BE2C (cell line): ENCODE measurements at regions not wholly inside any gene's neighbourhood (a gene's known extent, or its start where the extent isn't known, plus 50 kb on each side); places are given as distances from the start of the nearest gene placed in this dataset.

ENCODE experiments used
- DNase-seq: peaks from one replicate; pipeline ENCODE4 v3.0.0-alpha.2; 2020
- H3K27me3 ChIP-seq: fragments of 250-450 bp; sonication (Bioruptor Pico); 2 replicates; pipeline ENCODE4 v1.5.1; 2020; ENCODE audit warnings: mild to moderate bottlenecking
- H3K36me3 ChIP-seq: fragments of 250-450 bp; sonication (Bioruptor Pico); 2 replicates; pipeline ENCODE4 v1.5.1; 2020; ENCODE audit warnings: mild to moderate bottlenecking
- H3K4me1 ChIP-seq: fragments of 250-450 bp; sonication (Bioruptor Pico); 2 replicates; pipeline ENCODE4 v1.5.1; 2020
- H3K4me3 ChIP-seq: 2 replicates; pipeline ENCODE4 v1.5.1; 2011; ENCODE audit warnings: low read depth, low read length
- H3K9me3 ChIP-seq: fragments of 250-450 bp; sonication (Bioruptor Pico); 2 replicates; pipeline ENCODE4 v1.5.1; 2020
- CTCF ChIP-seq: IDR thresholded peaks from 2 replicates; pipeline ENCODE4 v1.5.1; 2012; ENCODE audit warnings: mild to moderate bottlenecking, low read depth, low read length

DNA sequence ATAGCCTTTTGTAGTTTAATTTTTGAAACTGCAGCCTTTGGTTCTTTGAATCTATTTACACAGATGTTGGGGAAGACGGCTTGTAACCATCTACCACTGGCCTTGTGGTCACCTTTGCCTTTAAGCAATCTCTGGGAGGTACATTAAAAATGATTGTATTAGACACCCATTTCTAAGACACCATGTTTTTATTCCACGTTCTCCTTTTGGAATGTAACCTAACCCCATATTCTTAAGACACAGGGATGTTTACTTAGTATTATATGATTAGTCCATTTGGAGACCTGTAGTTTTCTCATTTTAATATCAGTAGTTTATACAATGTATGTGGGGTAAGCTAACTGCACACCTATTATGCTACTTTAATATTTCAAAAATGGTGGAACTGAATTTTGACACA, 175.1 kb upstream of the PLSCR5 start:
- H3K4me1 ChIP-seq: no peaks in the 10 kb centered on the region
- no peak for DNase-seq
- no peaks in the 10 kb centered on the region for H3K27me3 ChIP-seq
- no peaks in the 10 kb centered on the region for H3K36me3 ChIP-seq
- no peak overlapping the region for H3K4me3 ChIP-seq
- TF ChIP-seq CTCF: no peak
- no peaks in the 10 kb centered on the region for H3K9me3 ChIP-seq

DNA sequence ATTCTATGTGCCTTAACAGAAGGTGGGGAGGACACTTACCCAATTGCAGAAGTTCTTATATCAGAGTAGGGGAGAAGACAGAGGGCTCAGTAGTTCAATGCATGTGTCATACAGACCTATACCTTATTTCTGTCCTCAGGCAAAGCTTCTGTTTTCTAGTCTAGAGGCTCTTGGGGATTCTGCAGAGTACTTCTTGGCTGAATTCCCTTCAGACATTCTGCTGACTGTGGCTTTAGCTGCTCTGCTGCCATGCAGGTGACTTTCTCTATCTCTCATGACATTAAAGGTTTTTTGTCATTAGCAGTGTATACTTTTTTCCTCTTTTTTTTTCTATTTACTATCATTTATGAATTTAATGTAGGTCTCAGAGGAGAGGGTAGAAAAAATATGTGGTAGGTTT, 172.8 kb upstream of the PLSCR5 start:
- H3K4me1 ChIP-seq: no peaks in the 10 kb centered on the region
- H3K4me3 ChIP-seq: no peak overlapping the region
- TF ChIP-seq CTCF: no peak
- H3K36me3 ChIP-seq: no peaks in the 10 kb centered on the region
- H3K9me3 ChIP-seq: no peaks in the 10 kb centered on the region
- H3K27me3 ChIP-seq: no peaks in the 10 kb centered on the region
- DNase-seq: no peak

GRCh38 chr3:146772211-146772743, 167.1 kb upstream of the PLSCR5 start:
- no peak for DNase-seq
- H3K4me3 ChIP-seq: no peak overlapping the region
- H3K36me3 ChIP-seq: no peaks in the 10 kb centered on the region
- no peaks in the 10 kb centered on the region for H3K9me3 ChIP-seq
- no peak for TF ChIP-seq CTCF
- no peaks in the 10 kb centered on the region for H3K27me3 ChIP-seq
- H3K4me1 ChIP-seq: no peaks in the 10 kb centered on the region

- H3K4me1 ChIP-seq: no peaks in the 10 kb centered on the region
- no peaks in the 10 kb centered on the region for H3K9me3 ChIP-seq
- no peak for TF ChIP-seq CTCF
- no peak for DNase-seq
- no peaks in the 10 kb centered on the region for H3K36me3 ChIP-seq
- H3K27me3 ChIP-seq: no peaks in the 10 kb centered on the region
- no peak overlapping the region for H3K4me3 ChIP-seq
These were observed 165.7 kb upstream of the PLSCR5 start for GRCh38 chr3:146770881-146771280.

DNA sequence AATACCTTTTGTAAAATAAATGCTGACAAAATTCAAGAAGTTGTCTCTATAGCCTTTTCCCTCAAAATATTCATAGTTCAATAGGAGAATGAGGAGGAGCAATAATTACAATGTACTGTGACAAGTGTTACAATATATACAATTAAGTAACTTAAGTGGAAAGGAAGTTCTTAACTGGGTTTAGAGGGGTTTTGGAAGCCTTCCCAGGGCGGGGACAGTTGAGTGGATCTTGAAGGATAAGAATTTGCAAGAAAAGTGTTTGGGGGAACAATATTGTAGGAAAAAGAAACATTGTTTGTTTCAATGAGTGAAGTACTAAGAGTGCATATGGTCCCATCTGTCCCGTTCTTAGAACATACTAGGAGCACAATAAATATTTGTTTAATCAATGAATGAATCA, 165.2 kb upstream of the PLSCR5 start:
- no peaks in the 10 kb centered on the region for H3K36me3 ChIP-seq

GRCh38 chr3:146757759-146758158, 152.6 kb upstream of the PLSCR5 start:
- no peak for DNase-seq
- Histone ChIP-seq H3K36me3 (no peaks in the 10 kb centered on the region), H3K9me3 (no peaks in the 10 kb centered on the region), H3K4me1 (no peaks in the 10 kb centered on the region), H3K27me3 (no peaks in the 10 kb centered on the region), H3K4me3 (no peak overlapping the region)
- no peak for TF ChIP-seq CTCF

More for the DNA sequence above, 165.2 kb upstream of the PLSCR5 start:
- Histone ChIP-seq H3K9me3 (no peaks in the 10 kb centered on the region), H3K4me3 (no peak overlapping the region), H3K27me3 (no peaks in the 10 kb centered on the region), H3K4me1 (no peaks in the 10 kb centered on the region)
- DNase-seq: no peak
- TF ChIP-seq CTCF: no peak
